ENCODE measurements at regions not wholly inside any gene's neighbourhood (a gene's known extent, or its start where the extent isn't known, plus 50 kb on each side); places are given as distances from the start of the nearest gene placed in this dataset.

DNA sequence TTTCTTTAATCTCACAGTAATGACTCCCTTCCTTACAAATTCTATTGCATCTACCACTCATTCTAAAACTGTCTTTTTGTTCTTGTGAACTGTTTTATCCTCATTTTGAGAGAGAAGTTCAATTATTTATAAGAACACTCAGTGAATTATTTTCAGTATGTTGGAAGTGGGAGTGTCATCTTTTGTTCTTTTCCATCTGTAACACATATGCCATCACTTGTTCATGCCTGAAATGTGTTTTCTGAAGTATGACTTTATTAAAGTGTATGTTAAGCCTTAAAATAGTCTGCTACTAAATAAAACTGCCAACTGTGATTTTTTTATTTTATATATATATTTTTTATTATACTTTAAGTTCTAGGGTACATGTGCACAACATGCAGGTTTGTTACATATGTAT, 623.0 kb upstream of the CBLB start:
- H3K4me3 ChIP-seq = no peak overlapping the region
- no peak overlapping the region for H3K27ac ChIP-seq
- DNase-seq = no peak
- H3K9me3 ChIP-seq = no peaks in the 10 kb centered on the region
- H3K4me1 ChIP-seq = no peaks in the 10 kb centered on the region
- no peaks in the 10 kb centered on the region for H3K27me3 ChIP-seq
- H3K36me3 ChIP-seq = no peaks in the 10 kb centered on the region
- no peak for TF ChIP-seq POLR2A (IDR thresholded peaks at IDR 0.05)
- TF ChIP-seq, protein P1, sequence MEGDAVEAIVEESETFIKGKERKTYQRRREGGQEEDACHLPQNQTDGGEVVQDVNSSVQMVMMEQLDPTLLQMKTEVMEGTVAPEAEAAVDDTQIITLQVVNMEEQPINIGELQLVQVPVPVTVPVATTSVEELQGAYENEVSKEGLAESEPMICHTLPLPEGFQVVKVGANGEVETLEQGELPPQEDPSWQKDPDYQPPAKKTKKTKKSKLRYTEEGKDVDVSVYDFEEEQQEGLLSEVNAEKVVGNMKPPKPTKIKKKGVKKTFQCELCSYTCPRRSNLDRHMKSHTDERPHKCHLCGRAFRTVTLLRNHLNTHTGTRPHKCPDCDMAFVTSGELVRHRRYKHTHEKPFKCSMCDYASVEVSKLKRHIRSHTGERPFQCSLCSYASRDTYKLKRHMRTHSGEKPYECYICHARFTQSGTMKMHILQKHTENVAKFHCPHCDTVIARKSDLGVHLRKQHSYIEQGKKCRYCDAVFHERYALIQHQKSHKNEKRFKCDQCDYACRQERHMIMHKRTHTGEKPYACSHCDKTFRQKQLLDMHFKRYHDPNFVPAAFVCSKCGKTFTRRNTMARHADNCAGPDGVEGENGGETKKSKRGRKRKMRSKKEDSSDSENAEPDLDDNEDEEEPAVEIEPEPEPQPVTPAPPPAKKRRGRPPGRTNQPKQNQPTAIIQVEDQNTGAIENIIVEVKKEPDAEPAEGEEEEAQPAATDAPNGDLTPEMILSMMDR (IDR thresholded peaks at IDR 0.05) = no peak

DNA sequence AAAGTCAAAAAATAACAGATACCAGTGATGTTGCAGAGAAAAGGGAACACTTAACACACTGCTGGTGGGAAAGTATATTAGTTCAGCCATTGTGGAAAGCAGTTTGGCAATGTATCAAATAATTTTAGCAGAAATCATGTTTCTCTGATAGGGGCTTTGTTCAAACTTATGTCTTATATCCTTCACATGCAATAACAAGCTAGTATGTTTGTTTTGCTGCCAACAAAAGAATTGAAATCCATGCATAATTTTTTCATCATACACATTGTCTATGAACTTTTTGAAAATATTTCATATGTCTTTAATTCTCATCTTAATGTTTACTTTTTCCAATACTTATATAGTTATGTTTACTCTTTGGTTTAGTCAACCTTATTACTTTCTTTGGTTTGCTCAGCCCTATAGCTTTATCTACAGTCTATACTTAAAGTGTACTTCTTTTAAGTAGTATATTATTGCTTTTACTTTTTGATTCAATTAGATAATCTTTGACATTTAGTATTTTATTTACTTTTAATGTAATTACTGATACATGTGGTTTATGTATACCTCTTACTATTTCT, 639.6 kb upstream of the CBLB start:
- DNase-seq = no peak
- Histone ChIP-seq H3K4me1 (no peaks in the 10 kb centered on the region), H3K27me3 (no peaks in the 10 kb centered on the region), H3K9me3 (no peaks in the 10 kb centered on the region), H3K4me3 (no peak overlapping the region), H3K27ac (no peak overlapping the region), H3K36me3 (no peaks in the 10 kb centered on the region)
- TF ChIP-seq POLR2A (IDR thresholded peaks at IDR 0.05) = no peak
- TF ChIP-seq, protein P1 (IDR thresholded peaks at IDR 0.05) = no peak

DNA sequence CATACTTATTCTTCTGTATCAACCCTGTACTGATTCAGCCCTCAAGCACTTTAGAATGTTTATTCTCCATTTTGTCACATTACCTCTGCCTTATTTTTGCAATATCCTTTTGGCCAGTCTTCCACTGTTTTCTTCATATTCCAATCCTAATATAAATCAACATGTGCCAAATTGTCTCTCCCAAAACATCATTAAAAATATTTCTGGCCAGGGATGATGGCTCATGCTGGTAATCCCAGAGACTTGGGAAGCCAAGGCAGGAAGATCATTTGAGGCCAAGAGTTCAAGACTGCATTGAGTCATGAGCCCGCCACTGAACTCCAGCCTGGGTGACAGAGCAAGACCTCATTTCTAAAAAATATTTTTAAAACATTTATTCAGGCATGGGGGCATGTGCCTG, 641.4 kb upstream of the CBLB start:
- Histone ChIP-seq H3K4me1 (no peaks in the 10 kb centered on the region), H3K9me3 (no peaks in the 10 kb centered on the region), H3K4me3 (no peak overlapping the region), H3K27ac (no peak overlapping the region), H3K36me3 (no peaks in the 10 kb centered on the region), H3K27me3 (no peaks in the 10 kb centered on the region)
- DNase-seq = no peak
- TF ChIP-seq, protein P1 (IDR thresholded peaks at IDR 0.05) = no peak
- no peak for TF ChIP-seq POLR2A (IDR thresholded peaks at IDR 0.05)

DNA sequence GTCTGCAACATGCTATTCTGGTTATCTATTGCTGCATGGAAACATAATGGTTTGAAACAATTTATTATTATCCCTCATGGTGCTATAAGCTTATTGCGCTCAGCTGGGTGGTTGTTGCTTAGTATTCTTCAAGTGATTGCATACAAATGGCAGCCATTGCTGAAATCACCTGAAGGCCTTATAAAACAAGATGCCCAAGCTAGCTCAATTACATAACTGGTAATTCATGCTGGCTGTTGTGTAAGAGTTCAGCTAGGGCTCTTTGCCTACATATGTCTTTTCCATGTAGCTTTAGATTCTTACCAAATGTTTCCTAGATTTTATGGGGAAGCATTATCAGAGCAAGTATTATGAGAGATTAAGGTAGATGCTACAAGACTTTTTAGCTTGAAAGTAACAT, 644.0 kb upstream of the CBLB start:
- Histone ChIP-seq H3K27me3 (no peaks in the 10 kb centered on the region), H3K4me1 (no peaks in the 10 kb centered on the region), H3K9me3 (no peaks in the 10 kb centered on the region), H3K4me3 (no peak overlapping the region), H3K27ac (no peak overlapping the region), H3K36me3 (no peaks in the 10 kb centered on the region)
- DNase-seq = no peak
- TF ChIP-seq POLR2A (IDR thresholded peaks at IDR 0.05) = no peak
- TF ChIP-seq, protein P1 (IDR thresholded peaks at IDR 0.05) = no peak

DNA sequence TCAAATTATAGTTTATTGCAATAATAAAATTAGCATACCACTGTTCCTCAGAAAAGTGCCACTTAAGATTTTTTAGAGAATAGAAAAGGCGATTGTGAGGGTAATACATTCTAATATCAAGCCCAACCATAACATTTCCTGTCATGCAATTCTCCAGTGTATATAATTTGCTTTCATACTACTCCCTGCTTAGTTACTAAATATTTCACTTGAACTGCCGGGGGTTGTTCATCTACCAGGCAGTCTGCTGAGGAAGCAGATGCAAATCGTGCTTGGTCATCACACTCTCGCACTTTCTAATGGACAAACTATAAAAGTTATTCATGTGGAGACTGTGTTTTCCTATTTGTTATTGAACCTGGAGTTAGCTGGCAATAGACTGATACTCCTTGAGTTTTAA, 645.6 kb upstream of the CBLB start:
- DNase-seq = no peak
- H3K27ac ChIP-seq = no peak overlapping the region
- no peaks in the 10 kb centered on the region for H3K4me1 ChIP-seq
- H3K4me3 ChIP-seq = no peak overlapping the region
- no peaks in the 10 kb centered on the region for H3K9me3 ChIP-seq
- TF ChIP-seq POLR2A (IDR thresholded peaks at IDR 0.05) = no peak
- TF ChIP-seq, protein P1 (IDR thresholded peaks at IDR 0.05) = no peak
- no peaks in the 10 kb centered on the region for H3K36me3 ChIP-seq
- no peaks in the 10 kb centered on the region for H3K27me3 ChIP-seq

DNA sequence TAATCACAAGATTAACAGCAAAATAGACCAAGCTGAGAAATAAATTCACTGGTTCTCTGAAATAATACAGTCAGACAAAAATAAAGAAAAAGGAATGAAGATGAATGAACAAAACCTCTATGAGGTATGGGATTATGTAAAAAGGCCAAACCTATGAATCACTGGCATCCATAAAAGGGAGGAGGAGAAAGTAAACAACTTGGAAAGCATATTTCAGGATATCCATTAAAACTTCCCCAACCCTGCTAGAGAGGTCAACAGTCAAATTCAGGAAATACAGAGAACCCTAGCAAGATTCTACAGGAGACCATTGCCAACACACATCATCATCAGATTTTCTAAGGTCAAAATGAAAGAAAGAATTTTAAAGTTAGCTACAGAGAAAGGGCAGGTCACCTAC, 649.7 kb upstream of the CBLB start:
- H3K4me3 ChIP-seq = no peak overlapping the region
- H3K9me3 ChIP-seq = no peaks in the 10 kb centered on the region
- DNase-seq = no peak
- H3K27me3 ChIP-seq = no peaks in the 10 kb centered on the region
- TF ChIP-seq, protein P1 (IDR thresholded peaks at IDR 0.05) = no peak
- no peak for TF ChIP-seq POLR2A (IDR thresholded peaks at IDR 0.05)
- H3K36me3 ChIP-seq = no peaks in the 10 kb centered on the region
- H3K4me1 ChIP-seq = no peaks in the 10 kb centered on the region
- no peak overlapping the region for H3K27ac ChIP-seq

Data from Peyer's patch (tissue), 4 donors.